ENCODE measurements at regions not wholly inside any gene's neighbourhood (a gene's known extent, or its start where the extent isn't known, plus 50 kb on each side); places are given as distances from the start of the nearest gene placed in this dataset.

- DNase-seq (no peak), ATAC-seq (no peak)
- TF ChIP-seq CTCF (IDR thresholded peaks at IDR 0.05) (no peak), POLR2A (IDR thresholded peaks at IDR 0.05) (no peak)
- H3K27ac ChIP-seq: no peak overlapping the region
- no peak overlapping the region for H3K4me3 ChIP-seq
- H3K9me3 ChIP-seq: no peaks in the 10 kb centered on the region
- H3K36me3 ChIP-seq (replicated peaks in 1 of 2; ENCODE audit: insufficient read depth in 1 of 2, low read depth in 2 of 2): no peaks in the 10 kb centered on the region
- intact Hi-C loops (cut with DNase I): no loop called here
- no peaks in the 10 kb centered on the region for H3K27me3 ChIP-seq
- H3K4me1 ChIP-seq: no peaks in the 10 kb centered on the region
- 70 to 77% methylated on average over 1 of the region's 1 CpG for WGBS, 2 donors
These were observed 273.3 kb upstream of the LRIG3 start for GRCh38 chr12:59193476-59194050.

GRCh38 chr12:59191372-59191771, 271.1 kb upstream of the LRIG3 start:
- Histone ChIP-seq H3K9me3 (no peaks in the 10 kb centered on the region), H3K36me3 (replicated peaks in 1 of 2; ENCODE audit: insufficient read depth in 1 of 2, low read depth in 2 of 2) (no peaks in the 10 kb centered on the region), H3K27ac (no peak overlapping the region), H3K4me1 (no peaks in the 10 kb centered on the region), H3K4me3 (no peak overlapping the region), H3K27me3 (no peaks in the 10 kb centered on the region)
- ATAC-seq: no peak
- no peak for DNase-seq
- 47 to 65% methylated on average over 1 of the region's 1 CpG for WGBS, 2 donors
- intact Hi-C loops (cut with DNase I): no loop called here
- TF ChIP-seq CTCF (IDR thresholded peaks at IDR 0.05) (no peak), POLR2A (IDR thresholded peaks at IDR 0.05) (no peak)

GRCh38 chr12:59186451-59186850, 266.1 kb upstream of the LRIG3 start:
- no peaks in the 10 kb centered on the region for H3K9me3 ChIP-seq
- 49 to 66% methylated on average over 3 of the region's 3 CpGs for WGBS, 2 donors
- ATAC-seq (no peak), DNase-seq (no peak)
- no peak overlapping the region for H3K27ac ChIP-seq
- TF ChIP-seq CTCF (IDR thresholded peaks at IDR 0.05) (no peak), POLR2A (IDR thresholded peaks at IDR 0.05) (no peak)
- H3K4me1 ChIP-seq: no peaks in the 10 kb centered on the region
- H3K36me3 ChIP-seq (replicated peaks in 1 of 2; ENCODE audit: insufficient read depth in 1 of 2, low read depth in 2 of 2): no peaks in the 10 kb centered on the region
- H3K4me3 ChIP-seq: no peak overlapping the region
- H3K27me3 ChIP-seq: no peaks in the 10 kb centered on the region
- intact Hi-C loops (cut with DNase I): no loop called here

- DNase-seq (no peak), ATAC-seq (no peak)
- 69 to 74% methylated on average over 4 of the region's 4 CpGs for WGBS, 2 donors
- Histone ChIP-seq H3K36me3 (replicated peaks in 1 of 2; ENCODE audit: insufficient read depth in 1 of 2, low read depth in 2 of 2) (no peaks in the 10 kb centered on the region), H3K27me3 (no peaks in the 10 kb centered on the region), H3K4me1 (no peaks in the 10 kb centered on the region), H3K4me3 (no peak overlapping the region), H3K9me3 (no peaks in the 10 kb centered on the region), H3K27ac (no peak overlapping the region)
- intact Hi-C loops (cut with DNase I): no loop called here
- TF ChIP-seq CTCF (IDR thresholded peaks at IDR 0.05) (no peak), POLR2A (IDR thresholded peaks at IDR 0.05) (no peak)
These were observed 265.0 kb upstream of the LRIG3 start for GRCh38 chr12:59185295-59185694.

GRCh38 chr12:59182658-59183455, 262.6 kb upstream of the LRIG3 start:
- no peak overlapping the region for H3K4me3 ChIP-seq
- 79 to 89% methylated on average over 3 of the region's 3 CpGs for WGBS, 2 donors
- H3K9me3 ChIP-seq: no peaks in the 10 kb centered on the region
- H3K36me3 ChIP-seq (replicated peaks in 1 of 2; ENCODE audit: insufficient read depth in 1 of 2, low read depth in 2 of 2): no peaks in the 10 kb centered on the region
- no peaks in the 10 kb centered on the region for H3K27me3 ChIP-seq
- intact Hi-C loops (cut with DNase I): no loop called here
- no peak overlapping the region for H3K27ac ChIP-seq
- DNase-seq (no peak), ATAC-seq (no peak)
- no peaks in the 10 kb centered on the region for H3K4me1 ChIP-seq
- TF ChIP-seq CTCF (IDR thresholded peaks at IDR 0.05) (no peak), POLR2A (IDR thresholded peaks at IDR 0.05) (no peak)
